ENCODE measurements at regions not wholly inside any gene's neighbourhood (a gene's known extent, or its start where the extent isn't known, plus 50 kb on each side); places are given as distances from the start of the nearest gene placed in this dataset.
"Not testable (repeated sequence)": the region's sequence is repeated elsewhere in the genome, so short reads cannot be mapped to it uniquely, and the experiment has no call there.

DNA sequence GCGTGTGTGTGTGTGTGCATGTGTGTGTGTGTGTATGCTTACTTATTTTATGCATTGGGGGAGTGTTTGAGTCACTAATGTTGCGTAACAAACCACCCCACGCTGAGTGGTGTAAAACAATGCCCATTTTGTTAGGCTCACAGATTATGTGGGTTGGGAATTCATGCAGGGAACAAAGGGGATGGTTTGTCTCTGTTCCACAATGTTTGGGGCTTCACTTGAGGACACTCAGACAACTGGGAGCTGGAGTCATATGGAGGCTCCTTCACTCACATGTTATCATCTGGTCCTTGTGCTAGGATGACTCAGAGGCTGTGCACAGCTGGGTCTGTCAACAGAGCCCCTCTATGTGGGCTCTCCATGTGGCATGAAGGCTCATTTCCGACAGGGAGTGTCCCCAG is 51.3 kb upstream of the LARGE1 start:
- DNase-seq = no peak

- DNase-seq = no peak
Measured at GRCh38 chr22:33975841-33976240, 55.6 kb upstream of the LARGE1 start.

DNA sequence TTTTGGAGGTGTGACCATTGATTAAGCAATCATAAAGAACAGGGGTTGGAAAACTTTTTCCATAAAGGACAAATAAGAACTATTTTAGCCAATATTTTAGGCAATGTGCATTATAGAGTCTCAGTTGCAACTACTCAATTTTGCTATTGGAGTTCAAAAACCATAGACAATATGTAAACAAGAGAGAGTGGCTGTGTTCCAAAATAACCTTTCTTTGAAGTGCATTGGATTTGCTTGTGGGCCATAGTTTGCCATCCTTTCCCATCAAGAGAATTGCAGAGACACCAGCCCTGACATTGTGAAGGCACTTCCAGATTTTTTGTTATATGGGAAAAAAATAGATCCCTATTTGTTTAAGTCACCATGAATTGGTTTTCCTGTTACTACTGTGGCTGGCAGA is 63.3 kb upstream of the LARGE1 start:
- DNase-seq = no peak

- DNase-seq = no peak
Measured at GRCh38 chr22:33984211-33984610, 63.9 kb upstream of the LARGE1 start.

GRCh38 chr22:33984656-33985285 is 64.5 kb upstream of the LARGE1 start:
- DNase-seq = no peak

DNA sequence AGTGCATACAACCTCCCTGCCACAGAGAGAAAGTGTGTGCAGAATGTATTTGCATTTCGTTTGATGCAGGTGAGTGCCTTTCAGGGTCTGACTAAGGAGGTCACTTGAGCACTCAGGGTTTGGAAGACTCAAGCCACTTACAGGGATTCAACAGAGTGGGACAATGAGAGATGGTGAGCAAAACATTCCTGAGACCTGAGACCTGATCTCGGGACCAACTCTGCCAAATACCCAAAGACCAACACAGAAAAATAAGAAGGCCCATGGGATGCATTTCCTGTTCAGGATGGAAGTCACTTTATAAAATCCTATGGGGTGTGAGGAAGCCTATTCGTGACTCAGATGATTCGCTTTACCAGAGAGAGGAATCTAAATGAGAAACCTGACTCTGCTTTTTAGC is 65.2 kb upstream of the LARGE1 start:
- DNase-seq = no peak

- DNase-seq = no peak
Measured at GRCh38 chr22:33986167-33986771, 66.0 kb upstream of the LARGE1 start.

DNA sequence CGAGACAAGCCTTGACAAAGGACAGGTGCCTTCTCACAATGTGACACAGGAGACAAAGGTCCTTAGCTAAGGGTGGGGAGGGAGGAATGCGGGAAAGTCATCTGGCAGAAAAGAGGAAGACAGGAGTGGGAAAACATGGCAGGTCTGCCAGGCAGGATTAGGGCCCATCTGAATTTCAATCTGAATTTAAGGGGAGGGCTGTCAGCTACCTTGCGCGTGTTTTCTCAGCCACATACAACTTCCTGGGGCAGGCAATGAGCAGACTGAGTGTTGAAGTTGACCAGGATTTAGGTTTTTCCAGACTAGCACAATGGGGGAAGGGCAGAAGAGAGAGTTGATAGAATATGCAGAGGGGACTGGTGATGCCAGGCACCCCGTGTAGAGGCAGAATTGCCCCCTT is 66.7 kb upstream of the LARGE1 start:
- DNase-seq = no peak

GRCh38 chr22:33989263-33989662 is 69.0 kb upstream of the LARGE1 start:
- not testable (repeated sequence) for DNase-seq

GRCh38 chr22:33991620-33992019 is 71.3 kb upstream of the LARGE1 start:
- no peak for DNase-seq

DNA sequence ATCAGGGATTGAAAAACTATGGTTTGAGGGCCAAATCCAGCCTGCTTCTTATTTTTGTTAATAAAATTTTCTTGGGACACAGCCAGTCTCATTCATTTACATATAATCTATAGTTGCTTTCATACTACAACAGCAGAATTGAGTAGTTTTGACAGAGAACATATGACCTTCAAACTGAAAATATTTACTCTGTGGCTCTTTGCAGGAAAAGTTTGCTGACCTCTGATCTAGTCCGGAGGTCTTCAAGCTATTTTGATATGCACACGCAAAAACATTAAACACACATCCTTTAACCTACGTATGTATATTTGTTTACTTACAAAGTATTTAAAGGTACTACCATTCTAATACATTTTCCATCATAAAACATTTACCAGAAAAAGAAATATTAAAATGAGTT is 76.5 kb upstream of the LARGE1 start:
- DNase-seq = no peak

GRCh38 chr22:34000879-34001526 is 80.7 kb upstream of the LARGE1 start:
- no peak for DNase-seq

DNA sequence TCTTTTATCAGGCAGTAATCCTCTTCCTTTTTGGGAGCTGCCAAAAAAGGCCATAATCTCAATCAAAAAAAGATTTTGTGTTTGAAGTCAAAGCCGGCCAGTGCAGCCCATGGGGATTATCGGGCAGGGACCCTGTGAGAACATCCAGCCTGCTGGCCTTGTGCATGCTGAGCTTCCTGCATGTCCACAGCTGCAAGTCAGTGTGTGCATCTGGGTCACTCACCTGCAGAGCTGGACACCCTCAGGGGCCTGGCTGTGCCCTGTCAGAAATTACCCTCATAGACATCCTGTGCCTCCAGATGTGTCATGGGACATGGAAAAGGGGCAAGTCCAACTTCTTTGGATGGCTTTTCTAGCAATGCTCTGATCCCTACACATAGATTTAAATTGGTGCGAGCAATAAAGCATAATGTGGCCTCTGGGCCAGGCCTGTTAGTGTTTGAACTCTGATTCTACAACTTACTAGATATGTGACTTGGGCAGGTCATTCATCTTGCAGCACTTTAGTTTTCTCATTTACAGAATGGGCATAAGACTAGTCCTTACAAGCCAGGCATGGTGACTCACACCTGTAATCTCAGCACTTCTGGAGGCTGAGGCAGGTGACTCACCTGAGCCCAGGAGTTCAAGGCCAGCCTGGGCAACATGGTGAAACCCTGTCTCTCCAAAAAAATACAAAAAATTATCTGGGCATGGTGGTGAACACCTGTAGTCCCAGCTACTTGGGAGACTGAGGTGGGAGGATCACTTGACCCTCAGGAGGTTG is 81.6 kb upstream of the LARGE1 start:
- no peak for DNase-seq

DNA sequence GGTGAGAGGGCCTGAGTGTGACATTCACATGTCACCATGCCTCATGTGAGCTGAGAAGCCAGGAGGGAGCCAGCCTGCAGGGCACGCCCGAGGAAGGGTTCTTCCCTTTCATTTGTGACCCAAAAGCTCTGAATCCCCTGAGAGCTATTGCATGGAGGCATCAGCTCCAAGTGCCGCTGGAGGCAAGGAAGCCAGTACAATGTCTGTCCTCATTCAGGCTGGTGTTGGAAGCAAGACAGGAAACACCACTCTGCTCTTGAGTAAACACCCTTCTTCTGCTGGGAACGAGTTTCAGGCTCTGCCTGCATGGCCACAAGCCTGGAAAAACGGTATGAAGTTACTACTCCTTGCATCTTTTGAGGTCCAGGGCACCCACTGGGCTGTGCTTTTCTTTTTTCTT is 83.8 kb upstream of the LARGE1 start:
- no peak for DNase-seq

DNA sequence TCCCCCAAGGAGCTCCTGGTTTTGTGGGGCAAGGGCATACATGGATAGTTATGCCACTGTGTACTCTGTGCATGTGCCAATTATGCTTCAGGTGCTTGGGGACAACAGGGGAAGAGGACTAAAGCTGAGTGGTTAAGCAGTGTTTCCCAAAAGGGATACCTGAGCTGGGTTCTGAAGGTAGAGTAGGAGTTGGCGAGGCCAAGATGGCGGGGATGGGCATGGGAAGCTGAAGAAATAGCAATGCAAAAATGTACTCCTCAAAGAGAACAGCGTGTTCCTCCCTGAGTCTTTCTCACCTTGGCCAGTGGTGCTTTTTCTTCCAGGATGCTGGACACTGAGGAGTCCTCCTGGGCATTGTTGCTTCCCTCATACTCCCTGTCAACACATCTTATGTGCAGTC is 90.0 kb upstream of the LARGE1 start:
- DNase-seq = no peak

- DNase-seq = no peak
Measured at GRCh38 chr22:34015642-34016041, 95.4 kb upstream of the LARGE1 start.

DNA sequence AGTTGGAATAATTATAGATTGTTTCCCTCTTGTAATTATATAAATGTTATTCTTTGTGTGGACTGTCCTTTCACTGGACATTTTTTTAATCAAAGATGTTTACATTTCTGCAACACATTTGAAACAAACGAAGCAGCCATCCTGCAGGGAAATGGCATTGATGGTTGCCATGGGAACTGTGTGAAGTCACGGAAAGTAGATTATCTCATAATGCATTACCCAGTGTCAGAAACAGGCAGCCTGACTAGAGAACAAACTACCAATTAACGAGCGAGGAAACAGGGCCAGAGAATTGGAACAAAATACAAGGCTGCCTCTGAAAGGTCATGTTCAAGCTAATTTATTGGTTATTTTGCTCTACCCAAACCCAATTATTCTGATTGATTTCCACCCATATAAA is 96.9 kb upstream of the LARGE1 start:
- no peak for DNase-seq

GRCh38 chr22:34019190-34019845 is 99.0 kb upstream of the LARGE1 start:
- no peak for DNase-seq

GRCh38 chr22:34035209-34035608 is 114.9 kb upstream of the LARGE1 start:
- no peak for DNase-seq

GRCh38 chr22:34036931-34037330 is 116.7 kb upstream of the LARGE1 start:
- DNase-seq = no peak

DNA sequence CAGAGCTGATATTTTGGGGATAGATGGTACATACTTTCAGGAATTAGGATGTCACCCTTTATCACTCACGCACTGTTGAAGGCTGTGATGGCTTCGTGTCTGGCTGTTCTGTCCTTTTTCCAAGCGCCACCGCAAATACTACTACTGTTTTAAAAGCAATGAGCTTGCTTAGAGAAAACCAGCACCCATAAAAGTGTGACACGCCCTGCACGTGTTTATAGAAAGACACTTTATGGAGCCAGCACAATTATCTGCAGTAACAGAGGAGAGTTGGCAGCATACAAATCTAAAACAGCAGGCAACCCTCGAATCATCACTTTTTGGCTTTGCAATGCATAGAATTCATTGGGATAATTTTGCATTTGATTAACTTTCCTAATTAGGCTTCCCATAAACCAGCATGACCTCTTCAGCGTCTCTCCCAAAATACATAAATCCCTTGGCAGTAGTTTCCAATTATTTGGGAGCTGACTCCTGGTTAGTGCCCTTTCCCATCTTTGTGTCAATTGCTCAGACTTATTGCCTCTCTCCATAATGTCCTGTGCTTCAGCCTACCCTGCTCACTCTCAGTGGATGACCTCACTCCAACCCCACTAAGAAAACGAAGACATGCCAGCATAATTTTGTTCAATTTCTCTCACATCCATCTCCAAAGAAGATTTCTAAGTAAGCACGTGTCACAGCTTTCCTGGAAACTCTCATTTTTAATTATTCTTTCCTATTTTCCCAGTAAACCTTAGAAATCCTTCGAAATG is 118.7 kb upstream of the LARGE1 start:
- no peak for DNase-seq

- DNase-seq = no peak
Measured at GRCh38 chr22:34045311-34045710, 125.0 kb upstream of the LARGE1 start.

Data from T-helper 1 cell (primary cell).